GM18907 (cell line): ENCODE measurements at regions not wholly inside any gene's neighbourhood (a gene's known extent, or its start where the extent isn't known, plus 50 kb on each side); places are given as distances from the start of the nearest gene placed in this dataset.
"Not testable (repeated sequence)": the region's sequence is repeated elsewhere in the genome, so short reads cannot be mapped to it uniquely, and the experiment has no call there.

Source experiments
- ATAC-seq: cut with Tn5 transposase; IDR thresholded peaks from one replicate; pipeline ENCODE4 v1.9.1; 2021; ENCODE audit warnings: mild to moderate bottlenecking, moderate library complexity; ENCODE audit not compliant: unreplicated experiment

DNA sequence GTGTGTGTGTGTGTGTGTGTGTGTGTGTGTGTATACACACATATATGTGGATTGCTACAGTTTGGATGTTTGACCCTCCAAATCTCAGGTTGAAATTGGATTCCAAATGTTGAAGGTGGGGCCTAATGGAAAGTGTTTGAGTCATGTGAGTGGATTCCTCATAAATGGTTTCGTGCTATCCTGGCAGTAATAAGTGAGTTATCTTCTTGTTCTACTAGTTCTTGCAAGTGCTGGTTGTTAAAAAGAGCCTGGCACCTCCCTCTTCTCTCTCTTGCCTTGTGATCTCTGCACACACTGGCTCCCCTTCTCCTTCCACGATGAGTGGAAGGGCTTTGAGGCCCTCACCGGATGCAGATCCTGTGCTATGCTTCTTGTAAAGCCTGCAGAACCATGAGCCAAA lies 344.1 kb downstream of the SH2D1A start:
- ATAC-seq, result no peak

DNA sequence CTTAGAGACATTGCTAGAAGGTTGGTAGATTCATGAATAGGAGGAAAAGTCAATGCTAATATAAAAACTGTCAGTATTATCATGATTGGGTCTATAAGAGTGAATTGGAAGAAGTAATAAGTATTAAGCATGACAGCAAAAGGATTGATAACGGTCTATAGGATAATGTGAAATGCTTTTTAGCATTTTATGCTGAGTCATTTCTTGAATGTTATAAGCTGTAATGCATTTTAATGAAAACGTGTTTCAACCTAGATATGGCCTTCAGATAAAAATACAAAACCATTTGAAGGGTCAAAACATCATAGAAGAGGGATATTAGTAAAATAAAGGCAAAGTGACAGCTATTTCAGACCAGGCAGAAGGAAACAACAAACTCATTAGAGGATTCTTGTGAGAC lies 353.5 kb downstream of the SH2D1A start:
- ATAC-seq, result no peak

DNA sequence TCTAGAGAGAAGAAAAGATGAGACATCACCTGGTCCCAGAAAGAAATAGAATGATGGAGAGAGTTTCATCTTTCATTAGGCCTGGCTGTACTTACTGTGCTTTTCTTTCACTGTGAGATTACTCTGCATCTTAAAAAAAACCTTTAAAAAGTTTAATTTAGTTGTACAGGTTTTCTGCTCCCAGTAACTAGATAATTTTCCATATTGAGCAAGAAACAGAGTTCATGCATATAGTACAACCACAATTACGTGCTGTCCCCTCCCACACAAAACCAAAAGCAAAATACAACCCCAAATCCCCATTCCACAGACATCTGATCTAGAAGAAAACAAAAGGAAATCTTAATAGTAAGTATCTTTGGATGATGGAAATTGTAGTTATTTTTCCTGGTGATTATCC lies 371.2 kb downstream of the SH2D1A start:
- no peak for ATAC-seq

DNA sequence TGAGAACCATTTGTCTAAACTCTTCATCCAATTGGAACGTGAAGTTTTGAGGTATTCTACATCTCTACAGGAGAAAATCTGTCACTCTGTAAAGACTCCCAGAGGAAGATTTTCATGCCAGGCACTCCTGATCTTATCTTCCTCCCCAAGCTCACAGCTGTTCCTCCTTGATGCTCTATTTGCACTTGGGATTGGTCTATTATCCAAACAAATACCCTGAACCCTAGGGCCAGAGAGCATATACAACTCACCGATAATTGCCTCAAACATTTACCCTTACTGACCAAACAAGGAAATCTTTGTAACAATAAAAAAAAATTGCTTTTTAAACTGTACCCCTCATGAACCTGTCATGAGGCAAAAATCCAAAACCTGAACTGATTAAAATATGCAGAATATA lies 372.7 kb downstream of the SH2D1A start:
- ATAC-seq, result no peak

DNA sequence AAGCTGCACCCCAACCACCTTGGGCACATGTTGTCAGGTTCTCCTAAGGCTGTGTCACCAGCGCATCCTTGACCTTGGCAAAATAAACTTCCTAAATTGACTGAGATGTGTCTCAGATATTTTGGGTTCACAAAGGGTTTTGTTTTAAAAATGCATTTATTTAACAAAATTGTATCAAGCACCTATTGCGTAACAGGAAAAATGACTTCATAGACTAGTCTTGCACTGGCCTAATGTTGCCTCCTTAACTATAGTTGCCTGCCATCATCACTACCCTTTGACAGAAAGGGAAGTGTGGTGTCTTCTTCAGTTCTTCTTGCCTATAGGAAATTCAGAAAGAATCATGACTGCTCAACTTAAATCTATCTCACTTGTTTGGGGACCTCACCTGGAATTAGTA lies 374.2 kb downstream of the SH2D1A start:
- no peak for ATAC-seq

DNA sequence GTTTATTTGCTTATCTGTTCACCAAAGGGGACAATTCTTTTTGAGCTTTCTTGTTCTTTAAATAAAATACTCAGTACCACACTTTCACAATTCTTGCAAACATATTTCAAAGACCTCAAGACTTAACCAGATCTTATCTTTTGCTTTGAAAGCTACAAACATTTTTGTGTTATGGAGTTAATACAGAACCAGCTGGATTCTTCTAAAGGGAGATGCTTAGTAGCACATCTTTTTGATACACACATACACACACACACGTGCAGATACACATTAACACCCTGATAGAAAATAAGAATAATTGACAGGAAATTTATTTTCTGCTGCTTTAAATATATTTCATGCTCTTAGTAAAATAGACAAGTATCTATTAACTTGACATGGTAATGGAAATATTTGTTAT lies 379.1 kb downstream of the SH2D1A start:
- no peak for ATAC-seq

DNA sequence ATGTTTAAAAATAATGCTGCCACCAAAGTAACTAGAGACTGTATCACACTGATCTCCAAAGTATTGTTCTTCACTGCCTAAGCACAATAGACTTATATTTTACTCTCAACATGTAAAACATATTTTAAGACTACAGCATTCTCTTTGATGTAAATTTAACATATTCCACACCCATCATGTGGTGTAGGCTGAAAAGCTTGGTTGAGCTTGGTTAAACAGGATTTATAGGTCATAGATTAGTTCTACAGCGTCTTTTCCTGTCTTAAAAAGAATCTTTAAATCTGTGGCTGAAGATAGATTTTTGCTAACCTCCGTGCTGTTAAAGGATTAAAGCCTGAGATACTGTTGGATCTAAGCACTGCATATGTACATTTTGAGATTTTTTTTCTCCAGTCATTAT lies 379.9 kb downstream of the SH2D1A start:
- no peak for ATAC-seq

DNA sequence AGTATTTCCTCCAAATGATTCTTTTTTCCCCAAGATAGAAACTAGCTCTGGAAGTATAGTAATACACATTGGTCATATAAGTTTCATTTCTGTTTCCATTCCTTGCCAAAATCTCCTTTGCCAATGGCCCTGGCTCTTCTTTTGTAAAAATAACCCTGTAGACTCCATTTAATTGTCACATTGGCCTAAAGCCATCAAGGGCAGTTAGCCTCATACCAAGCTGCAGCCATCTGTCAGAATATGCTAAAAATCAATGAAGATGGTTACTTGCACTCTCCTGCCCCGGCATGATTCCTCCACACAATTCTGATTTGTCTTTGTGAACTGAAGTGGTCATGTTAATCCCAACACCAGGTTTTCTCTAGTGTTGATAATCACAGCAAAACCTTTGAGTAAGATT lies 380.5 kb downstream of the SH2D1A start:
- no peak for ATAC-seq

DNA sequence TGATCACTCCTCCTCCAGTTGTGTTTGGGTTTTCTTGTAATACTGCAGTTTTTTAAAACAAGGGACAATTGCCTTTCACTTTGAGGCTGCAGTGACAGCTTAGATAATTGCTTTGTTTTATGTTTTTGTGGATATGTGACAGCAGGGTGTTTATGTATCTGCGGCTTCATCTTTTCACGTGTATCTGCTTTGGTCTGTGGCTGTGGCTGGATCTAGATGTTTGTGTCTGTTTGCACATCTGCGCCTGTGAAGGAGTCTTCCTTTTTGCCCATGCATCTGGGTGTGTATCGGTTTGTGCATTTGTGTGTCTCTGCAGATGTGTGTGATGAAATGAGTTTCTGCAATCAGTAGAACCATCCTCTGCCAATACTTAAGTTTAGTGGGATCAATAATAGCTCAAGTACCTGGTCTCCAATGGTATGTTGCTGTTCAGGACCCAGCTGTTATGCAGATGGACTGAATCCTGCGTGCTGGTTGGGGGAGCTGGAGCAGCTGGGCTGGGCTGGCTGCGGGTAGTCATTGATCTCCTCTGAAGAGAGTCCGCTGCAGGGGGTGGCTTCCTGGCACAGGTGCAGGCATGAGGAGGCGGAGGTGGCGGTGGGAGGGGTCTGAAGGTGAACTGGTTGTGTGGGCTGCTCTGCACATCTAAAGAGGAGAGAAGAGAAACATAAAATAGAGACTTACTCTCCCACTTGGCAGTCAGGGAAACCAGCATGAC lies 390.3 kb downstream of the SH2D1A start:
- ATAC-seq, result no peak

DNA sequence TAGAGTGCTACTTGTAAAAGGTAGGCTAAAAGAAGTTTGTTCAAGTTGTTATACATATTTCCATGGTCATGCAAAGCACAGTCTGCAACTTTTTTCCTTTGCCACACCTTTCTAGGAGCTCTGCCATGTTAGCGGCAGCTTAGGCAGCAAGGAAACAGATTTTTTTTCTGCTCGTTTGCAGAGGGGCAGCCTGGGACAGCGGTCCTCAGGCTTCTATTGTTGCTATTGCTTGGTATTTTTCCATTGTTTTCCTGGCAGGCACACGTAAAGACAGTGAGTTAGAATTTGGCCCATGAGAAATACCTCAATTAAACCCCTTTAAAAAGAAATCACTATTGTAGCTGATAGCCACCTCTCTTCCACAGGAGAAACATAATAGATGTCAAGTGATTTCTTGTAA lies 391.4 kb downstream of the SH2D1A start:
- ATAC-seq, result no peak

DNA sequence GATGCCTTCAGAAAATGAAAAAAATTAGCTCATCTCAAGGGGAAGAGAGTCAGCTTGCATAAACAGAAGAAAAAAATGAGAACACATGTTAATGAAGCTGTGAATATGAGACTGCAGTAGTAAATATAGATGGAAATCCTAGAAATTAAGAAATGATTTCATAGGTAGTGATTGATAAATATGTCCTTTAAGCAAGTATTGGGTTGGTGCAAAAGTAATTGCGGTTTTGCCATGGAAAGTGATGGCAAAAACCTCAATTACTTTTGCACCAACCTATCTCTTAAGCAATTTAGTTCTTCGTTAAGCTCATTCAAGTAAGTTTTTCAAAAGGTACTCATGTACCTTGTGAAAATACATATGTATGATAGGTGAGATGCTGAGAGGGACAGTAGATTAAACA lies 400.9 kb downstream of the SH2D1A start:
- no peak for ATAC-seq

DNA sequence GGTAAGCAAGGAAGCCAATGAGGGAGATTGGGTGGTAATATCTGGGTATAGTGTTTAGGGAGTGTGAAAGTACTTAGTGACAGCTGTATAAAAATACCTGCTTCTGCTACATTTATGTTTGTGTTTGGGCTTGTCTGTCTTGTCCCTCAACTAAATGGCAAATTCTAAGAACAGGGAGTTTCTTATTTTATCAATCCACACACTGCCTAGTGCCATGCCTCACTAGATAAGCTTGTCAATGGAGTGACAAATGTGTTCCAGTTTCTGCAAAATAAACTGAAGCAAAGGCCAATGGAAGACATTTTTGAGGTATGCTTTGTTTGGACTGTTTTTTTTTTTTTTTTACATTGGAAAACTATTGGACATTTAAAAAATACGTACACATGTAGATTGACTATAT lies 418.0 kb downstream of the SH2D1A start:
- ATAC-seq, result no peak

DNA sequence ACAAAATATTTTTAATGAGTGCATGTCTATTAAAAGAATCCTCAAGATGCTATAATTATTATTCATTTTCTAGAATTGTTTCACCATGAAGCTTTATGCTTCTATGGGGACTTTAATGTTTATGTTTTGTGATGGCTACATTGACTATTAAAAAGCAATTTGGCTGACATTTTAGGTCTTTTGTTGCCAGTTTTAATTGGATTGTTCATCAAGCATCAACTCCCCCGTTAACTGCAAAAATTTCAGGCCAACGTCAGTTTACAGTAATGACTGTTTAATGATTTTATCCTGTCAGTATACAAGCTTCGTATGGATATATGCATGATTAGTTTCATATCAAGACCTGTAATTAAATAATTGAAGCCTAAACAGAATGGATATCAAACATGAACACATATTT lies 422.8 kb downstream of the SH2D1A start:
- no peak for ATAC-seq

DNA sequence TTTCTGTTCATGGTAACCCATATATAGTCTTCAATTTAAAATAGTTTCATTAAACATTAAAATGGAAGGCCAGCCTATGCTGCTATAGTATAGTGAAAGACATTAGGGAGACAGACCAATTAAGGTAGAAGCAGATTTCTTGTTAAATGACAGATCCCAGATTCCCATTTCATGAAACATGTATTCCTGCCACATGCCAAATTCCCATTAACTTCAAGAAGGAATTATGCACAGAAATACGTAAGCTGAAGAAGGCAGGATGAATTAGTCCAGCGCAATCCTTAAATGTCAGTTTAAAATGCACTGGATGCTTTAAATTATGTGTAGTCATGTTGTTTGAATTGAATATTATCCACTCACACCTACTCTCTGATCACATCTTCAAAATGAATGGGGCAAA lies 424.9 kb downstream of the SH2D1A start:
- no peak for ATAC-seq

DNA sequence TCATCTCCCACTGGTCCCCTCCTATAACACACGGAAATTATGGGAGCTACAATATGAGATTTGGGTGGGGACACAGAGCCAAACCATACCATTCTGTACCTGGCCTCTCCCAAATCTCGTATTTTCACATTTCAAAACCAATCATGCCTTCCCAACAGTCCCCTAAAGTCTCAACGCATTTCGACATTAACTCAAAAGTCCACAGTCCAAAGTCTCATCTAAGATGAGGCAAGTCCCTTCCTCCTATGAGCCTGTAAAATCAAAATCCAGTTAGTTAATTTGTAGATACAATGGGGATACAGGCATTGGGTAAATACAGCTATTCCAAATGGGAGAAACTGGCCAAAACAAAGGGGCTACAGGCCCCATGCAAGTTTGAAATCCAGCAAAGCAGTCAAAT lies 441.9 kb downstream of the SH2D1A start:
- ATAC-seq, result not testable (repeated sequence)

DNA sequence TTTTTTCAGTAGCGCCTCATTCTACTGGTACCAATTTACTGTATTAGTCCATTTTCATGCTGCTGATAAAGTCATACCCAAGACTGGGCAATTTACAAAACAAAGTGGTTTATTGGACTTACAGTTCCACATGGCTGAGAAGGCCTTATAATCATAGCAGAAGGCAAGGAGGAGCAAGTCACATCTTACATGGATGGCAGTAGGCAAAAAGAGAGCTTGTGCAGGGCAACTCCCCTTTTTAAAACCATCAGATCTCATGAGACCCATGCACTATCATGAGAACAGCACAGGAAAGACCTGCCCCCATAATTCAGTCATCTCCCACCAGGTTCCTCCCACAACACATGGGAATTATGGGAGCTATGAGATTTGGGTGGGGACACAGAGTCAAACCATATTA lies 443.5 kb downstream of the SH2D1A start:
- not testable (repeated sequence) for ATAC-seq

DNA sequence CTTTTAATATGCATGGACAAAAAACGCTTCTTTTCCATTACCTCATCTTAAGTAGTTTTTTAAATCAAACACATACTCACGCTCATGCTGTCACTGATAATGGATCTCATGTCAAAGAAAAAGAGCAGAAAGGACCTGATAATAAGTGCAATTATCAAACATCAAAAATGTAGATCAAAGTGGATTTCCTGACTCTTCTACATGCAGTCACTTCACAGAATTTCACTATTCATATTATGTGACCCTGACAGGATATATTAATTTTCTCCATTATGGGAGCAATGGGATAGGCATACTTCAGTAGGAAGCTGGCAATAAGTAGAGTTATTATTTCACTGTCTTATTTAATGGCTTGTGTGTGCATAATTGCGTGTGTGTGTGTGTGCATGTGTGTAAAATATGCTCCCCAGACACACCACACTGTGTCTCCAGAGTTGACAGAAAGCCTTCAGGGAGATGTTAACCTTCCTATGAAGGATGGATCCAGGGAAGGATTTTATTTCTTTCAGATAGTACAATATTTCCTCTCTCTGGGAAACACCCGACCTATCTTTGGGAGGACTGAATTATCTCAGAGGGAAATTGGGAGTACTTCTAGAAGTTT lies 445.2 kb downstream of the SH2D1A start:
- no peak for ATAC-seq

DNA sequence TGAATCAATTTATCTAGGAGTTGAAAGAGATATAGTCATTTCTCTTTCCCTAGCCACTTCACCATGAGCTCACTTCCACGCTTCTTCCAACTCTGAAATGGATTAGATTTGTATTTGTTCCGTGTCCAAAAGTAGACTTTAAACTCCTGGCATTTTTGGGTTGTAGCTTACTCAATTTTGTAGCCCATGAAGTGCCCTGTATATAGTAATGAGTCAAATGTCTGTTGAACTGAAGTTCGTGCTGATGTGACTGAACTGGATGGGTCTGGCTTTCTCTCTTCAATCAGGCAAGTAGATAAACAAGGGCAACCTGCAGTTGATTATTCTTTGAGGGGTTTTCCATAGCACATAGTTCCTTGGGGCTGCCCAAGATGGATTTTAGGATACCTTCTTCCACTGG lies 450.6 kb downstream of the SH2D1A start:
- no peak for ATAC-seq

DNA sequence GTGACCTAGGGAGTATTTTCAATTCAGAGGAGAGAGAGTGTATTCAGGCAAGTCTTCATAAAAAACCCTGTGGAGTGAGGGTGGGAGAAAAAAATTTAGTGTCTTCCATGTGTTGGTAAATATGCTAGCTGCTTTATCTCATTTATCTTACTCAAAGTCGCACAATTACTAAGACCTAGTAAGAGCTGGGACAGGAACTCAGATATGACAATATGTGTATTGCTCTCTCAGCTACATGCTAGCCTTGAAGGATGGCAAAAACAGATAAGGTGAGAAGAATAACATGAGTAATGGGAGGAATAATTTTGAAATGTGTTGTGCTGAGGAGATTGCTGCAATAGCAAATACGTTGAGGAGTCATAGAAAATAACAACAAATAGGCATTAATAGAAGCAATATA lies 458.6 kb downstream of the SH2D1A start:
- no peak for ATAC-seq

DNA sequence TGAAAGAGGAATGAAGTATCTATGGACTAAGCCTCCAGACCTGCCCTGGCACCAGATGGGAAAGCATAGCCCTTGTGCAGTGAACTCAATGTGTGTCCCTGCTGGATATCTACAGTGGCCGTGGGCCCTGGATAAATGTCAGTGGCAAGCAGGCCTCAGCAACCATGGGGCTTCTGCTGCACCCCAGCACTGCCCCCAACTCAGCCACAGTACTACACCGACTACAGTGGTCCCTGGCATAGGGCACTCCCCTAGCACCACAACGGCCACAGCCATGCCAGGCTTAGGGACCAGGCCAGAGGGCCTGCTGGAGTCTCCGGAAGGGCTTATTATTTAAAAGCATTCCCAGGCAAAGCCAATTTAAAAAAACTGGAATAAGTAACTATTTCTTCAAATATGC lies 459.1 kb downstream of the SH2D1A start:
- ATAC-seq, result no peak

DNA sequence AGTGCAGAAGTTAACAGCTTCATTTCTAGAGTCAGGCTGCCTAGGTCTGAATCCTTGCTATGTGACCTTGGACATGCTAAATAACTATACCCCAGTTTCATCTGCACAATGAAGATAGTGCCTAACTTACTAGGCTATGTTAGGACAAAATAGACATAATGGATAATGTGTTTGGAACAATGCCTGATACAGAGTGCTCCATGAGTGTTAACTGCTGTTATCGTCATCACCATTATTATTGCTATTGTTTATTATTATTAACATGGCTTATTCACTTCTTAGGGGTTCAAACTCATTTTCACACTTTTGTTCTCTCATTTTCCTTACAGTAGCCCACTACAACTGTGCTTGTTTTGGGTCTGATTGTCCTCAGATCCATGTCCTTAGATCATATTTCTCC lies 467.7 kb downstream of the SH2D1A start:
- no peak for ATAC-seq

DNA sequence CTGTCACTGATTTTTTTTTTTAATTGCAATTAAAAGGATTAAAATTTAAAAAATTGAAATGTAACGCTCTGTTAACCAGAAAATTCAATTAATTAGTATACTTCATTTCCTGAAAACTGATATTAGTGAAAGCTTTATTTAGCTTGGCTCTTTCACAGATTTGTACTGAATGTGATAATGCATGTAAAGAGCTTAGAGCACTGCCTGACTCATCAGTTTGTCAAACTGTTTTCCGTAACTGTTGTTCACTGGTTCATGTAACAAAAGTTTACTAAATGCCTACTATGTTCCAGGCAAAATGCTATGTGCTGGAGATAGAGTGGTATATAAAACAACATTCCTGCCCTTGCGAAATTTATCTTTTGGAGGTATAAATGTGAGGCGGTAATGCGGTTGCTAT lies 471.7 kb downstream of the SH2D1A start:
- ATAC-seq, result no peak

DNA sequence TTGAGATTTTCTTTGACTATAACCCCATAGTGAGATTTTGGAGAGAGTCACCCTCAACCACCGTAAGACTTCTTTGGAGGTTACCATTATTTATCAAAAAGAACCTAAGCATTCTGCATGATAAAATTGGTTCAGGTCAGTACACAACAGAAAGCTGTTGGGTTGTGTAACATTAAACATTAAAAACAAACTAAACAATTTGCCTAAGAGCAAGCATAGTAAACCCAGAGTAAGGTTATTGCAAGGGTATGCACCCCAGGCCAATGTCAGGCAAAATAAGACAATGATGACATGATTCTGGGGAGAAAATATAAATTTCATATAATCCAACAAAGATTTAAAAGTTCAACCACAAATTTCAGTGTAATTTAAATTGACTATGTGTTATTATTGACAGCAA lies 472.4 kb downstream of the SH2D1A start:
- no peak for ATAC-seq
